ELR (cell line): ENCODE measurements at regions not wholly inside any gene's neighbourhood (a gene's known extent, or its start where the extent isn't known, plus 50 kb on each side); places are given as distances from the start of the nearest gene placed in this dataset.

Experiments
- DNase-seq: peaks from one replicate; pipeline ENCODE4 v3.0.0-alpha.2; 2015; ENCODE audit warnings: low read depth

- DNase-seq = peak; percentile 85
Observed at GRCh38 chr7:17521437-17521836, 223.0 kb downstream of the AHR start.

GRCh38 chr7:17523813-17524739 is 225.6 kb downstream of the AHR start:
- peak; percentile 68 for DNase-seq

- peak; percentile 68 for DNase-seq
Observed at GRCh38 chr7:17524746-17525145, 226.3 kb downstream of the AHR start.

GRCh38 chr7:17526621-17527020 is 228.2 kb downstream of the AHR start:
- no peak for DNase-seq

- peak; percentile 62 for DNase-seq
Observed at GRCh38 chr7:17528636-17529035, 230.2 kb downstream of the AHR start.

- DNase-seq = no peak
Observed at GRCh38 chr7:17530244-17530643, 231.8 kb downstream of the AHR start.

GRCh38 chr7:17530741-17531421 is 232.4 kb downstream of the AHR start:
- DNase-seq = peak; percentile 51

- DNase-seq = peak; percentile 97
Observed at GRCh38 chr7:17532861-17533404, 234.5 kb downstream of the AHR start.

GRCh38 chr7:17534348-17534747 is 235.9 kb downstream of the AHR start:
- DNase-seq = no peak

- DNase-seq = peak; percentile 36
Observed at GRCh38 chr7:17535776-17536175, 237.3 kb downstream of the AHR start.

- no peak for DNase-seq
Observed at GRCh38 chr7:17544401-17544800, 245.9 kb downstream of the AHR start.

GRCh38 chr7:17545348-17545747 is 246.9 kb downstream of the AHR start:
- no peak for DNase-seq

- no peak for DNase-seq
Observed at GRCh38 chr7:17546189-17546588, 247.7 kb downstream of the AHR start.

GRCh38 chr7:17546592-17546991 is 248.1 kb downstream of the AHR start:
- DNase-seq = peak; percentile 67

- peak; percentile 24 for DNase-seq
Observed at GRCh38 chr7:17548014-17548653, 249.7 kb downstream of the AHR start.

- no peak for DNase-seq
Observed at GRCh38 chr7:17549406-17549805, 251.0 kb downstream of the AHR start.

- no peak for DNase-seq
Observed at GRCh38 chr7:17552373-17552772, 253.9 kb downstream of the AHR start.

GRCh38 chr7:17552952-17553351 is 254.5 kb downstream of the AHR start:
- no peak for DNase-seq

GRCh38 chr7:17554341-17555015 is 256.0 kb downstream of the AHR start:
- DNase-seq = no peak

GRCh38 chr7:17556247-17556956 is 257.9 kb downstream of the AHR start:
- DNase-seq = no peak

GRCh38 chr7:17557251-17557671 is 258.8 kb downstream of the AHR start:
- no peak for DNase-seq
